GM21619 (cell line): ENCODE measurements at regions not wholly inside any gene's neighbourhood (a gene's known extent, or its start where the extent isn't known, plus 50 kb on each side); places are given as distances from the start of the nearest gene placed in this dataset.
"Not testable (repeated sequence)": the region's sequence is repeated elsewhere in the genome, so short reads cannot be mapped to it uniquely, and the experiment has no call there.

Source experiments
- ATAC-seq: cut with Tn5 transposase; IDR thresholded peaks from one replicate; pipeline ENCODE4 v1.9.1; 2021; ENCODE audit not compliant: unreplicated experiment

- ATAC-seq: no peak
Measured at GRCh38 chr11:110514967-110515366, 85.2 kb downstream of the FDX1 start.

GRCh38 chr11:110517381-110517780 lies 87.6 kb downstream of the FDX1 start:
- ATAC-seq: not testable (repeated sequence)

GRCh38 chr11:110518809-110519514 lies 89.2 kb downstream of the FDX1 start:
- no peak for ATAC-seq

- ATAC-seq: no peak
Measured at GRCh38 chr11:110519796-110520195, 90.0 kb downstream of the FDX1 start.

- ATAC-seq: no peak
Measured at GRCh38 chr11:110522471-110522870, 92.7 kb downstream of the FDX1 start.

GRCh38 chr11:110524238-110524637 lies 94.5 kb downstream of the FDX1 start:
- ATAC-seq: no peak

- peak; percentile 83 for ATAC-seq
Measured at GRCh38 chr11:110525883-110526282, 96.1 kb downstream of the FDX1 start.

GRCh38 chr11:110526323-110526722 lies 96.6 kb downstream of the FDX1 start:
- ATAC-seq: peak; percentile 49
